ENCODE measurements at regions not wholly inside any gene's neighbourhood (a gene's known extent, or its start where the extent isn't known, plus 50 kb on each side); places are given as distances from the start of the nearest gene placed in this dataset.

GRCh38 chr6:125636671-125637070 is 112.8 kb upstream of the HEY2 start (continued):
- TF ChIP-seq ZNF532 (CRISPR knock-in tag; IDR thresholded peaks at IDR 0.05; ENCODE audit: borderline replicate concordance) (no peak), ETV6 (CRISPR knock-in tag; IDR thresholded peaks at IDR 0.05) (no peak), ZNF423 (CRISPR knock-in tag; IDR thresholded peaks at IDR 0.05) (no peak), SOX15 (CRISPR knock-in tag; IDR thresholded peaks at IDR 0.05) (no peak), ZNF121 (CRISPR knock-in tag; IDR thresholded peaks at IDR 0.05) (no peak)

GRCh38 chr6:125637207-125637606 is 112.2 kb upstream of the HEY2 start:
- H3K27ac Mint-ChIP-seq = no peak overlapping the region
- peaks cover 10% of the 10 kb centered on the region for H3K9me3 Mint-ChIP-seq
- no peak for DNase-seq (ENCODE audit: low spot score)
- ChIA-PET POLR2A (no interaction called here), CTCF (no interaction called here)
- no peaks in the 10 kb centered on the region for H3K27me3 Mint-ChIP-seq (ENCODE audit: low read depth)
- no peak for ATAC-seq
- H3K4me1 Mint-ChIP-seq = peaks cover 6% of the 10 kb centered on the region
- TF ChIP-seq FOXP4 (CRISPR knock-in tag; IDR thresholded peaks at IDR 0.05) (no peak), TEAD1 (CRISPR knock-in tag; IDR thresholded peaks at IDR 0.05) (no peak), ATF1 (CRISPR knock-in tag; IDR thresholded peaks at IDR 0.05) (no peak), ZNF232 (CRISPR knock-in tag; IDR thresholded peaks at IDR 0.05) (no peak), ATF3 (CRISPR knock-in tag; conservative IDR thresholded peaks at IDR 0.05) (no peak), ZNF532 (CRISPR knock-in tag; IDR thresholded peaks at IDR 0.05; ENCODE audit: borderline replicate concordance) (no peak), ESRRA (CRISPR knock-in tag; IDR thresholded peaks at IDR 0.05; ENCODE audit: borderline replicate concordance) (no peak), CREB1 (CRISPR knock-in tag; IDR thresholded peaks at IDR 0.05) (no peak), STAT6 (CRISPR knock-in tag; conservative IDR thresholded peaks at IDR 0.05; ENCODE audit: low read depth) (no peak), ERG (CRISPR knock-in tag; IDR thresholded peaks at IDR 0.05) (no peak)
- no peaks in the 10 kb centered on the region for H3K36me3 Mint-ChIP-seq
- H3K4me3 Mint-ChIP-seq = no peak overlapping the region

Data from WTC11 (cell line).